HG02623 (cell line): ENCODE measurements at regions not wholly inside any gene's neighbourhood (a gene's known extent, or its start where the extent isn't known, plus 50 kb on each side); places are given as distances from the start of the nearest gene placed in this dataset.

Experiments
- ATAC-seq: cut with Tn5 transposase; IDR thresholded peaks from one replicate; pipeline ENCODE4 v1.9.1; 2021; ENCODE audit warnings: moderate library complexity; ENCODE audit not compliant: unreplicated experiment

GRCh38 chr4:125736057-125736456 lies 421.3 kb downstream of the FAT4 start:
- no peak for ATAC-seq

DNA sequence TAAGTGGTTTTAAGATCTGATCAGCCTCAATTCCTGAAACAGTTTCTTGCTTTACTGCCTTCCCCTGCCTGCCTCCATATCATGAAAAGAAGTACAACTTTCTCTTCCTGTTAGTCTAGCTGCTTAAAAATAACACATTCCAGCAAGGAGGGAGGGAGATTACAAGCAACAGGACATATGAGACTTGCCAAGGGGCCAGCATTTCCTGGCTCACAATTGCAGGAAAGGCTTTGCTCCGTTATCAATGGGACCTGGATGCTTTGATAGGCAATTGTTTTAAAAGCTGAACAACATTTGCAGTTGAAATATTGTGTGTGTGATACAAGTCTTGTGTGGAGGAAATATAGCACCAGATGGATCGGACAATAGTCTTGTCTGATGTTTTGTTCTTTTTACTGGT lies 425.0 kb downstream of the FAT4 start:
- no peak for ATAC-seq

DNA sequence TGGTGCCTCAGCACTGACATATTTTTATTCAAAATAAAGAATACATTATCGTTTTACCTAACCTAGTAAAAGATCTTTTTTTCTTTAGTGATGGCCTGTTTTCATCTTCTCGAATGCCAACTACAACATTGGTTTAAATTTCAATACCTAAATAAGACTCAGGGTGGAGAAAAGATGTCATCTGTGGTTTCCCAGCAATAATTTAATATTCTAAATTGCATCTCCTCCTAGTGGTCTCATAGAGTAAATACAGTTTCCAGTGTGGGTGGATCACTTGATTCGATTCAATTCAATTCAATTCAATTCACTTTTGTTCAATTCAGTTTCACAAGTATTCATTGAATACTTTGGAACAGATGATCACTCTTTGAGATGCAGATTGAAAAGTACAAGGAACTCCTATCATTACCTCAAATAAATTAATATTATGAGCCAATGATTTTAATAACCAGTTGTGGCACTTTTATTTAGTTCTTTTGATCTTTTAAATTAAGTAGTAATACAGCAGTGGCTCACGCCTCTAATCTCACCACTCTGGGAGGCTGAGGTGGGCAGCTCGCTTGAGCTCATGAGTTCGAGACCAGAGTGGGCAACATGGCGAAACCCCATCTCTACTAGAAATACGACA lies 427.2 kb downstream of the FAT4 start:
- no peak for ATAC-seq

- ATAC-seq, result no peak
These were observed 430.2 kb downstream of the FAT4 start for GRCh38 chr4:125744891-125745364.

DNA sequence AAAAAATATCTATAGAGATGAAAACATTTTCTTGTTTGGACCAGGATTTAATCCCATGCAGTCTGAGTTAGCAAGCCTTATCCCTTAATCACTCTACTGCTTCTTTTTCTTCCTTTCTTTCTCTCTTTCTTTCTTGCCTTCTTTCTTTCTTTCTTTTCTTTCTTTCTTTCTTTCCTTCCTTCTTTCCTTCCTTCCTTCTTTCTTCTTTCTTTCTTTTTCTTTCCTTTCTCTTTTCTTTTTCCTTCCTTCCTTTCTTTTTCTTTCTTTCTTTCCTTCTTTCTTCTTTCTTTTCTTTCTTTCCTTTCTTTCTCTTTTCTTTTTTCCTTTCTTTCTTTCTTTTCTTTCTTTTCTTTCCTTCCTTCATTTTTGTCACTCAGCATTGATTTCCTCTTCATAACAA lies 434.6 kb downstream of the FAT4 start:
- ATAC-seq, result no peak

DNA sequence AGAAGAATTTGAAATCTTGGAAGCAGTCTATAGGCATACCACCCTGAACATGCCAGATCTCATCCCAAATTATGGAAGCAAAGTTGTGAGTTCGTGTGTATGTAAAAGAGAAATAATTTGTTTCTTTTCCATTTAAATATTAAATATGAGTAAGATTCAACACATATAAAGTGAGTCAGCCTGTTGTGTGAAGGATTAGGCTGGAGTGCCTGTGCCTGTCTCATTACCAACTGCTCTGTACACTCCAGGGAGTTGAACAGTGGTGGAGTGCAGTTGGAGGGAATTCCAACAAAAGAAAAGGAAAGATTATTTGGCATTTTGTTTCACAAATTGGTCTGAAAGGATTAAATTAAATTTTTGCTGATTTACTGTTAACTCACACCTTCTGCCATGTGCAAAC lies 435.6 kb downstream of the FAT4 start:
- no peak for ATAC-seq

GRCh38 chr4:125750828-125751466 lies 436.2 kb downstream of the FAT4 start:
- ATAC-seq, result no peak

DNA sequence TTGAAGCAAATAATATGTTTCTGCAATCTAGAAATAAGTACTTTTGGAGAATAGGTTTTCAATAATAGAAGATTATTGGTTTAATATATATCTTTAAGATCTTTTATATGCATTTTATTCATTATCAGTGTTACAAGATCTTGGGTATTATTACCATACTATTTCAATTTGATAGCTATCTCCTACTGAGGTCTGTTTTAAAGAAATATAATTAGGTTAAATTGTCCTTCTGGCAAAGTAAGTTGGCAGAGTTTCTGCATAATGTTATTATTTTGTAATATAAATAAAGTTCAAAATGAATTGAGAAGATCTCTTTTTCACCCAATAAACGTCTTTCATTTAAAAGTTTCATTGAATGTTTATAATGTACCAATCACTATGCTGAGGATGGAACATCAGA lies 443.7 kb downstream of the FAT4 start:
- ATAC-seq, result no peak

- ATAC-seq, result no peak
These were observed 445.6 kb downstream of the FAT4 start for GRCh38 chr4:125760201-125760819.

- ATAC-seq, result no peak
These were observed 446.2 kb downstream of the FAT4 start for GRCh38 chr4:125760956-125761355.

DNA sequence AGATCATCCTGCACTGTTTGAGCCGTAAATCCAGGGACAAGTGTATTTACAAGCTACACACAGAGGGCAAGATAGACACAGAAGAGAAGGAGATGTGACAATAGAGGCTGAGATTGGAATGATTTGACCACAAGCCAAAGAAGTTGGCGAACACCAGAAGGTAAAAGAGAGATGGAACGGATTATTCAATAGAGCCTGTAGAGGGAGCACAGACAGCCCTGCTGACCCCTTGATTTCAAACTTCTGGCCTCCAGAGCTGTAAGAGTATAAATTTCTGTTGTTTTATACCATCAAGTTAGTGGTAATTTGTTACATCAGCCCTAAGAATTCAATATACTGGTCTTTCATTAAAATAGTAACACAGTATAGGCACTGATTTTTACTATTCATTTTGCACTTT lies 447.8 kb downstream of the FAT4 start:
- no peak for ATAC-seq

DNA sequence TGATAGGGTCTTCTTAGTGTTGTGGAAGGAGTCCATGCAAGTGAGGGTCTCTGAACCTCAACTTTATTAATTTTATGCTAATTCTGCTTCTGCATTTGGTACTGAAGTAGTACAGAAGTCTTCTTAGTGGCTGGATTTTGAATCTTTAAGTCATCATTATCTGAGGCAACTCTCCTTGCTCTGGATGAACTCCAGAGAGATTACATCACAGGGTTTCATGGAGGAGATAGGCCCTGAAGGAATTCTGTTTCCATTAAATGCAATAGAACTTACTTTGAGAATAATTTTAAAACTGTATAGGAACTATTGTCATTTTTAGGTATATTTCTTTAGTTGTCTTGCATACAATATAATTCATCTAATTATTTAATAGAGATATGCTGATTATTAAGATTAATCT lies 451.2 kb downstream of the FAT4 start:
- no peak for ATAC-seq

DNA sequence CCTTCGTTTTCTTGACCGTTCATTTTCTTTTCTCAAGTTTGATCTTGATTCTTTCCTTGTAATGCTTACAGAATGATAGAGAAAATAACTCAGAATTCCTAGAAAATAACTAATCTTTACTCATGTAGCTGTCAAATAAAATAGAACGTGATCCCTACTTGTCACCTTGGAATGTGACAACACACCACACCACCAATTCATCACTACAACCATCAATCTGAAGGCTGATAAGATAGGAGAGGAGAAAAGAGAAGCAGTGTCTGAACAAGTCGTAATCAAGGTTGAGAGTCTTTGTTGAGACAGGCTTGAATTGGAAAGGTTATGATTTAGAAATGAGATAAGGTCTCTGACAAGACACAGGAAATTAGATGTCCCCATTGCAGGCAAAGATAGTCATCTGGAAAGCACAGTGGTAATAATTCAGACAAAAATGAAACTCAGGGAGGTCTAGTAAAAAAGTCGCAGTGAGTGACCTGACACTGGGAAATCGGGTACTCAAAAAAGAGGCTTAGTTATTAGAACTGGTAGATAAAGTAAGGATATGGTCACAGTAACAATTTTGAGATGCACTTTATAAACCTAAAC lies 456.2 kb downstream of the FAT4 start:
- no peak for ATAC-seq

- no peak for ATAC-seq
These were observed 457.9 kb downstream of the FAT4 start for GRCh38 chr4:125772680-125773079.

DNA sequence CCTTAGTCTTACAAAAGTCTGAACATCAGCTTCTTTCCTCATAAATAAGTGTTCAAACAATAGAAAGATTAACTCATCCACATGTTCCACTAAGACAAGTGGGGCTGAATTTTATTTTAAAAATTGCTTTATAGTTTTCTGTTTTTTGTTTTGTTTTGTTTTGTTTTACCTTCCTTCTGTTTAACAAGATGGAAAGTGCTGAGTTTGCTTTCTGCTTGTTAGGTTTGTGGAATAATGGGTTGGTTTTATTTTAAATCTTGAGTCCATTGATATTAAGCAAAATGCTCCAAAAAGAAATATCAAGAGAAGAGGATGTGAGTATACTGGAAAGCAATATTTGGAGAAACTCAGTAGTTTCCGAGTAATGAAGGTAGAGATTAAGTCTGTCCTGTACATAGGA lies 458.7 kb downstream of the FAT4 start:
- no peak for ATAC-seq

DNA sequence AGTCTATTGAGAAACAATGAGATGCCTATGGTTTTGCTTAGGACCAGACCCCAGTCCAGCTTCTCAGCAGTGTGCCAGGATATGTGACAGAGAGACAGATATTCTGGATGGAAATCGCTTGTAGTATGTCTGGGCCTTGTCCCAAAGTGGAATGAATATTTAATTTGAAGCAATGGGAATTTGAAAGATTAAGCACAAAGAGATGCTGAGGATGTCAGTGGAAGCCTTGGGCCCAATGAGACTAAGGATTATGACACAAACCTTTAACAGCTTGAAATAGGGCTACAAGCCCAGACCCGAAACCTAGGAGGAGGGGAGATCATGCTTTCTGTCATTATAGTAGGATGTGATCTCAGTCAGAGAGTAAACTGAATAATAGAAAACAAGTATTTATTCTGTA lies 459.2 kb downstream of the FAT4 start:
- no peak for ATAC-seq

DNA sequence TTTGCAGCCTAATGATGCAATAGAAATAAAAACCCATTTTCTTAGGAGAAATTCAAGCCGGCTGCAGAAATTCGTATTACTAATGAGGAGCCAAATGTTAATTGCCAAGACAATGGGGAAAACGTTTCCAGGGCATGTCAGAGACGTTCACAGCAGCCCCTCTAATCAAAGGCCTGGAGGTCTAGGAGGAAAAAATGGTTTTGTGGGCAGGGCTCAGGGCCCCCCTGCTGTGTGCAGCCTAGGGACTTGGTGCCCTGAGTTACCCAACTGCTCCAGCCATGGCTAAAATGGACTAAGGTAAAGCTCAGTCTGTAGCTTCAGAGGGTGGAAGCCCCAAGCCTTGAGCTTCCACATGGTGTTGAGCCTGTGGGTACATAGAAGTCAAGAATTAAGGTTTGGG lies 461.4 kb downstream of the FAT4 start:
- ATAC-seq, result no peak

DNA sequence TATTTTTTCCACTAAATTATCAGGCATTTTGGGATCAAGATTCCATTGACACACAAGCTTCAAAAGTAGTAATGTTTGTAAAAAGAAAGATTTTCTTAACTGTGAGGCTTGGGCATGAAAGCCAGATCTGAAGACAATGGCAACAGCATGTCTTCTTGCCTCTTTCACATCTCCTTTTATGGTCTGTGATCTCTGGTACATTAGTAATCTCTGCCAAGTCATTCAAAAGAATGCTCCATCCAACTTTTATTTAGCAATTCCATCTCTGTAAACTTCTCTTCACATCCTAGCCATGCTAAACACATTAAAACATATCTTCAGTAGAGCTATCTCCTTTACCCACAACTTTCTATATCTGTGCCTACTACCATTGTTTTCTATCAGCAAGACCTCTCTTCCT lies 465.4 kb downstream of the FAT4 start:
- ATAC-seq, result no peak

- ATAC-seq, result no peak
These were observed 466.0 kb downstream of the FAT4 start for GRCh38 chr4:125780747-125781146.

DNA sequence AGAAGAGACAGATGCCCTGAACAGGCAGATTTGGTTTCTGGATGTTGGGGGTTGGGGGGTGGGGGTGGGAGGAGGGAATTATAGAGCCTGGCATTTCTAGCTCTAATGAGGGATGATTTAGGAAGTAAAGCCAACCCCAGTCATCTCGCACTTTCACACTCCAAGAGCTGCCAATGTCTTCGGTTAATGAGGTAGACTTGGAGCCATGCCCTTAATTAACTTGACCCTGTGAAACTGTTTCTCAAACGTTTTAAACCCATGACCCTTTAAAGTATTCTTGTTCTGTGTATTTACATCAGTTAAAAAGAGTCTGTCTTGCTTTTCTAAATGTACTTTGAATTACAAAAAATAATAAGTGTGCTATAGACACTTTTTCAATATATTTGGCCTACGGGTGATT lies 466.9 kb downstream of the FAT4 start:
- ATAC-seq, result no peak

GRCh38 chr4:125784741-125785140 lies 470.0 kb downstream of the FAT4 start:
- ATAC-seq, result no peak

DNA sequence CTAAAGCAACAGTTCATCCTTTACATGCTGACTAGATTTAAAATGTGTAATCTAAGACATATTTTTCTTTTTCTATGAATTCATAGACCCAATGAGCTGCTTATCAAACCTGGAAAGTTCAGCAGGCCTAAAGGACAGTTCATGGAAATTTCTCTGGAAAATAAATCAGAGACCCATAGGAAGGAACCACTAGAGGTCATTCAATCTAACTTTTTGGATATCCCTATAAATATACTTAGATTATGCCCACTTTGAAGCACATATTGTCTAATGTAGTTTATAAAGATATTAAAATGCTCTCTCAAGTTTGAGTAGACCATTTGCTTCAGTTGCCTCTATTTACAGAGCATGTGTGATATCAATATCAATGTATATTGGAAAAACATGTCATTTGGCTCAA lies 473.0 kb downstream of the FAT4 start:
- ATAC-seq, result no peak
